ENCODE measurements at regions not wholly inside any gene's neighbourhood (a gene's known extent, or its start where the extent isn't known, plus 50 kb on each side); places are given as distances from the start of the nearest gene placed in this dataset.

DNA sequence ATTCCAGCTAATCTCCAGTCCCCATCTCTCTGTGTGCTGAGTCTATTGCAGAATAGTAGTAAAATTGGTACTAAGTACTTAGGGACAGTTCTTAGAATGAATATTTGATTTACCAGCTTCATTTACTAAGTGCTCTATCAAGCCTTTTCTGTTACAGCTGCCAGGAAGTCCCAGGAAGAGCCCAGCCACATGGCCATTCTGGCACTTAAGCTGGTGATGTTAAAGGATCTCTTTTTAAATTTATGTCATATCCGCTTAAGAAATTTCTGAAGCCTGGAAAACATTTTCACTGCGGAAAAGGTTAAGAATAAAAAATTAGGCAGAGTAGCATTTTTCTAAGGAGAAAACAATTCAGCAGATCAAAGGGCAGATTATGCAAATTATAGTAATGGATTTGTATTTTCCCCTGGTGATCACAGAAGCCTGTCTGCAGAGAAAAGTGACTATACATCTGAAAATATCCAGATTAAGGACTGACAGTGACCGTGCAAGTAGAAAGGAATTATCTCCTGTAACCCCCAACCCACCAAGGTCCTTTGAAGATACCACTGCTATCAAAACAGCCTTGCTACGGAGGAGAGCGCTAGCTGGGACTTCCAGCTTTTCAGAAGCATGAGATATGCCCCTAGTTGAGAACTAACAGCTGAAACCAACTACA lies 260.8 kb downstream of the SH3BP4 start:
- peak; percentile 5 for DNase-seq (ENCODE audit: low read depth)
- H3K4me3 ChIP-seq (ENCODE audit: low read length), result no peak overlapping the region
- TF ChIP-seq, protein P1, sequence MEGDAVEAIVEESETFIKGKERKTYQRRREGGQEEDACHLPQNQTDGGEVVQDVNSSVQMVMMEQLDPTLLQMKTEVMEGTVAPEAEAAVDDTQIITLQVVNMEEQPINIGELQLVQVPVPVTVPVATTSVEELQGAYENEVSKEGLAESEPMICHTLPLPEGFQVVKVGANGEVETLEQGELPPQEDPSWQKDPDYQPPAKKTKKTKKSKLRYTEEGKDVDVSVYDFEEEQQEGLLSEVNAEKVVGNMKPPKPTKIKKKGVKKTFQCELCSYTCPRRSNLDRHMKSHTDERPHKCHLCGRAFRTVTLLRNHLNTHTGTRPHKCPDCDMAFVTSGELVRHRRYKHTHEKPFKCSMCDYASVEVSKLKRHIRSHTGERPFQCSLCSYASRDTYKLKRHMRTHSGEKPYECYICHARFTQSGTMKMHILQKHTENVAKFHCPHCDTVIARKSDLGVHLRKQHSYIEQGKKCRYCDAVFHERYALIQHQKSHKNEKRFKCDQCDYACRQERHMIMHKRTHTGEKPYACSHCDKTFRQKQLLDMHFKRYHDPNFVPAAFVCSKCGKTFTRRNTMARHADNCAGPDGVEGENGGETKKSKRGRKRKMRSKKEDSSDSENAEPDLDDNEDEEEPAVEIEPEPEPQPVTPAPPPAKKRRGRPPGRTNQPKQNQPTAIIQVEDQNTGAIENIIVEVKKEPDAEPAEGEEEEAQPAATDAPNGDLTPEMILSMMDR (conservative IDR thresholded peaks at IDR 0.05; ENCODE audit: low read length), result no peak

DNA sequence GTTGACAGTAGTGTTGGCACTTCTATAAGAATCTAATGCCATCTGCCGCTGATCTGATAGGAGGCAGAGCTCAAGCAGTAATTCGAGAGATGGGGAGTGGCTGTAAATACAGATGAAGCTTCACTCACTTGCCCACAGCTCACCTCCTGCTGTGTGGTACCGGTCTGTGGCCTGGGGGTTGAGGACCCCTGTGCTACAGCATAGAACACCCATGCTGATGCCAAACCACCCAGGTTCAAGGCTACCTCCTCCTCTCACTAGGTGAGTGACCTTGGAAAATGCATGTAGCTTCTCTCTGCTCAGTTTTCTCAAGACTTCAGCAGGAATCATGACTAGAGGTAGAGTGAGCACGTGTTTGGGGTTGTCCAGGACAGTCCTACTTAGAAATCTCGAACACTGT lies 263.4 kb downstream of the SH3BP4 start:
- H3K4me3 ChIP-seq (ENCODE audit: low read length), result no peak overlapping the region
- TF ChIP-seq, protein P1 (conservative IDR thresholded peaks at IDR 0.05; ENCODE audit: low read length), result no peak
- DNase-seq (ENCODE audit: low read depth), result no peak

DNA sequence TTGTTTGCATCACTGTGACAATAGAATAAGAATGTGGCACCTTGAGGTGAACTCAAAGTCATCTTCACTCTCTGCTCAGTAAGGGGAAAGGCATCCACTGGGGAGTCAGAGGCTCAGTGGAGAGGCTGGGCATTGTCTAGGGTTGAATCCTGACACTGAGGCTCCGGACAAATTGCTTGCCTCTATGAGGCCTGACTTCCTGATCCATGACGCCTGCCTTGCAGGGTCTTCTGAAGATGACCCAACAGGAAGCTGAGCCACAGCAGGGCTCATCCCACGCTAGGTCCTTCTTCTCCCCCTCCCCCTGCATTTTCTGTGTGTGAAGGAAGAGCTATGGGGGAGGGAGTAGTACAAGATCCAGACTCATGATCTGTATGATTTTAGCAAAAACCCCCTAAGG lies 265.1 kb downstream of the SH3BP4 start:
- TF ChIP-seq, protein P1 (conservative IDR thresholded peaks at IDR 0.05; ENCODE audit: low read length), result no peak
- H3K4me3 ChIP-seq (ENCODE audit: low read length), result no peak overlapping the region
- peak; percentile 39 for DNase-seq (ENCODE audit: low read depth)

DNA sequence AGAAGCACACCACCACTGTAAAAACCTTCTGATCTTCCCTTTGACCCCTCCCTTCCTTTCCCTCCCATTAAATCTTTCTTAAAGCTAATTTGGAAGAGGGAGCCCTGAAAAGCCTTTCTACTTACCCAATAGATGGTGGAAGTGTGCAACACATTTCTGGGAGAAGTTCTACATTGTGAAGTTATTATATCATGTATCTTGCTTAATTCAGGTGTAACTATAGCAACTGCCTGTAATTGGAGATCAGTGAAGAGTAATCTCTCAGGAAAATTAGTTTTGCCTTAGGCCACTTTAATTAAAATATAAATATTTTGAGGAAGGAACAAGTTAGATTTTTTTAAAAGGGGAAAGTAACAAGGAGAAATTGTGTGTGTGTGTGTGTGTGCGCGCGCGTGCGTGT lies 266.0 kb downstream of the SH3BP4 start:
- TF ChIP-seq, protein P1 (conservative IDR thresholded peaks at IDR 0.05; ENCODE audit: low read length), result no peak

DNA sequence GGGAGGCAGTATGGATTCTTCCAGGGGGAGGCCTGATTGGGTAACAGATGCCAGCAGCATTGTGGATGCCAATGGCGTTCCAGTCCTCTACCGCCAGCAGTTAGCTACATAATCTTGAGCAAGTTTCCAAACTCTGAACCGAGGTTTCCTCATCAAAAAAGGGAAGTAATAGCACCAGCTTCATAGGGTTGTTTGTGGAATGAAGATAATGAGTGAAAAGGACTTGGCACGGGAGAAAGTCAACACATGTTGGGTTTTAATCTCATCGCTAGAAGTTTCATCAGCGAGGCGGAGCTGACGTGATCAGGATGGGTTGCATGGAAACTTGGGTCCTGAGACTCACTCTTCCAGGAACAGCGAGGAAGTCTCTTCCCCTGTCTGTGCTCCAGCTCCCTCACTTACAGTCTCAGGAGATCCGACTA lies 266.7 kb downstream of the SH3BP4 start:
- DNase-seq (ENCODE audit: low read depth), result peak; percentile 64
- TF ChIP-seq, protein P1 (conservative IDR thresholded peaks at IDR 0.05; ENCODE audit: low read length), result no peak

More for the DNA sequence above, 266.0 kb downstream of the SH3BP4 start:
- no peak overlapping the region for H3K4me3 ChIP-seq (ENCODE audit: low read length)
- peak; percentile 85 for DNase-seq (ENCODE audit: low read depth)

DNA sequence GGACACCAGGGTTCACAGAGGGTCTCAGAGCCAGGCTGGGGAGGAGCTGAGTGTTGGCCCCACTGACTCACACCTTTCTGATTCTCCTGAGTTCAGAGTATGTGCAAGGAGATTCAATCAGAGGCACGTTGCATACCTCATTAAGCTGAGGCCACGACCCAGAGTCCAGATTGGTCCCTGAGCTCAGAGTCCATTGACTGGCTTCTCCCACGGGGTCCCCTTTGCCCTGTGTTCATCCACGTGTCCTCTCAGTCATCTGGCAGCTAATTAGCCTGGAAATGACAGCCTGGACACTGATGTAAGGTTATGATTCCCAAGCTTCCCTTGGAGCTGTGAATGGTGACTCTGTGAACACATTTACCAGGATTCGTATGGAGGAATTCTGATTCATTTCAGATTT lies 267.2 kb downstream of the SH3BP4 start:
- no peak overlapping the region for H3K4me3 ChIP-seq (ENCODE audit: low read length)
- DNase-seq (ENCODE audit: low read depth), result no peak
- TF ChIP-seq, protein P1 (conservative IDR thresholded peaks at IDR 0.05; ENCODE audit: low read length), result no peak

More for the DNA sequence above, 266.7 kb downstream of the SH3BP4 start:
- H3K4me3 ChIP-seq (ENCODE audit: low read length), result no peak overlapping the region

DNA sequence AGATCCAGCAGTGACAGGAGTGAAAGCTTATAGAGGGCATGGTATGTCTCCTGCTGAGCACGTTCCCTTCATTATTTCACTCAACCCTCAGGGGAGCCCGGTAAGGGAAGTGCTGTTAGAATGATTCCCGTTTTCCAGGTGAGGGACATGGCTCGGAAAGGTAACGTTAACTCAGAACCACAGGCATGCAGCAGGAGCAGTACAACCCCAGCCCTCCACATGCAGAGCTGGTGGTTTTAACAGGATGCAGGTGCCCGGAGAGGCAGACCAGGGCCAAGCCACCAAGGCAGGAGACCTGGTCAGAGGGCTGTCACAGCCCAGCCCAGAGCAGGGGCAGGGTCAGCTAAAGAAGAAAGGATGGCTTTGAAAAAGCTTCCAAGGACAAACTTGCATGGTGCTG lies 268.5 kb downstream of the SH3BP4 start:
- TF ChIP-seq, protein P1 (conservative IDR thresholded peaks at IDR 0.05; ENCODE audit: low read length), result no peak
- no peak overlapping the region for H3K4me3 ChIP-seq (ENCODE audit: low read length)
- no peak for DNase-seq (ENCODE audit: low read depth)

All from AG10803 (cell line).